Fibroblast of pulmonary artery (primary cell): ENCODE measurements at regions not wholly inside any gene's neighbourhood (a gene's known extent, or its start where the extent isn't known, plus 50 kb on each side); places are given as distances from the start of the nearest gene placed in this dataset.

Source experiments
- DNase-seq: peaks from one replicate; pipeline ENCODE4 v3.0.0-alpha.2; 2010; ENCODE audit warnings: low read depth
- H3K4me3 ChIP-seq: replicated peaks from 2 replicates; pipeline ENCODE4 v1.5.1; 2011; ENCODE audit warnings: low read depth, mild to moderate bottlenecking, control low read depth, low read length, moderate library complexity
- CTCF ChIP-seq: IDR thresholded peaks from 2 replicates; pipeline ENCODE4 v1.5.1; 2011; ENCODE audit warnings: mild to moderate bottlenecking, control low read depth, low read length, inconsistent platforms; ENCODE audit errors: missing control alignments

GRCh38 chr3:148070041-148070440, 627.7 kb upstream of the AGTR1 start:
- DNase-seq: no peak
- TF ChIP-seq CTCF: no peak
- H3K4me3 ChIP-seq: no peak overlapping the region

GRCh38 chr3:148073721-148074456, 623.8 kb upstream of the AGTR1 start:
- no peak for DNase-seq
- no peak for TF ChIP-seq CTCF
- no peak overlapping the region for H3K4me3 ChIP-seq

GRCh38 chr3:148074946-148075345, 622.8 kb upstream of the AGTR1 start:
- DNase-seq: no peak
- H3K4me3 ChIP-seq: no peak overlapping the region
- no peak for TF ChIP-seq CTCF

- peak; percentile 84 for TF ChIP-seq CTCF
- no peak overlapping the region for H3K4me3 ChIP-seq
- peak; percentile 78 for DNase-seq
These were observed 621.7 kb upstream of the AGTR1 start for GRCh38 chr3:148075771-148076716.

- peak; percentile 54 for DNase-seq
- no peak overlapping the region for H3K4me3 ChIP-seq
- peak; percentile 58 for TF ChIP-seq CTCF
These were observed 620.3 kb upstream of the AGTR1 start for GRCh38 chr3:148077318-148077923.

- DNase-seq: no peak
- H3K4me3 ChIP-seq: no peak overlapping the region
- no peak for TF ChIP-seq CTCF
These were observed 619.7 kb upstream of the AGTR1 start for GRCh38 chr3:148077965-148078364.
